GM13977 (cell line): ENCODE measurements at regions not wholly inside any gene's neighbourhood (a gene's known extent, or its start where the extent isn't known, plus 50 kb on each side); places are given as distances from the start of the nearest gene placed in this dataset.

ENCODE experiments used
- DNase-seq: peaks from one replicate; pipeline ENCODE4 v3.0.0; 2012; ENCODE audit warnings: low spot score
- CTCF ChIP-seq: IDR thresholded peaks from 2 replicates; pipeline ENCODE4 v1.5.1; 2012; ENCODE audit warnings: mild to moderate bottlenecking, control low read depth; ENCODE audit not compliant: insufficient read depth; ENCODE audit errors: extremely low read depth, missing control alignments
- in situ Hi-C: fragments of 300-500 bp; cut with MboI; formaldehyde crosslinking; loops from one replicate; pipeline ENCODE4 v1.12.0; 2022; ENCODE audit warnings: low sequenced_read_pairs, low pct_unique_long_range_greater_than_20kb, mixed read lengths, inconsistent platforms; ENCODE audit not compliant: unreplicated experiment

GRCh38 chr5:32842813-32843530, 131.9 kb downstream of the NPR3 start:
- in situ Hi-C loops: no loop called here
- DNase-seq: no peak
- no peak for TF ChIP-seq CTCF

- in situ Hi-C loops: no loop called here
- no peak for DNase-seq
- TF ChIP-seq CTCF: no peak
Observed at GRCh38 chr5:32843531-32843895, 132.4 kb downstream of the NPR3 start.

- DNase-seq: no peak
- no peak for TF ChIP-seq CTCF
- in situ Hi-C loops: no loop called here
Observed at GRCh38 chr5:32845171-32845570, 134.1 kb downstream of the NPR3 start.

- TF ChIP-seq CTCF: no peak
- DNase-seq: no peak
- in situ Hi-C loops: no loop called here
Observed at GRCh38 chr5:32848120-32848519, 137.0 kb downstream of the NPR3 start.

GRCh38 chr5:32848681-32849080, 137.6 kb downstream of the NPR3 start:
- DNase-seq: no peak
- in situ Hi-C loops: no loop called here
- no peak for TF ChIP-seq CTCF

- TF ChIP-seq CTCF: no peak
- in situ Hi-C loops: no loop called here
- no peak for DNase-seq
Observed at GRCh38 chr5:32850817-32851496, 139.8 kb downstream of the NPR3 start.
